GF-D8 (cell line): ENCODE measurements at regions not wholly inside any gene's neighbourhood (a gene's known extent, or its start where the extent isn't known, plus 50 kb on each side); places are given as distances from the start of the nearest gene placed in this dataset.

Experiments
- DNase-seq: peaks from one replicate; lab custom pipeline; 2025; lab: John Stamatoyannopoulos, UW

DNA sequence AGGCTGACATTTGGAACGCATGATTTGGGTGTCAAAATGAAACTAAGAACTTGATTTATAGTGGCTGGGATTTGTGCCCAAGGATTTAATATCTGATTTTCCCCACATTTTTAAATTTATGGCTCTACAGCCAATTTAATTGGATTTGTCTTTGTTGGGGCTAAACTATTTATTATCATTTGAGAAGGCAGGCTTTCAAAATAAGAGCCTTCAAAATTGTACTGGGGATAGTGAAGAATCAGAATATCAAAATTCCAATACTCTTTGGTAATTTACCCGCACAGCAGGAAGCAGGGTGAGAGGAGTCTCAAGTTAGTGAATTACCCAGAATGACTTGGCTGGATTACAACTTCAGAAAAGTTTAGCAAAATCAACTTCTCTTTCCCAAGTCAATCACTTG, 278.1 kb downstream of the LRATD1 start:
- no peak for DNase-seq

DNA sequence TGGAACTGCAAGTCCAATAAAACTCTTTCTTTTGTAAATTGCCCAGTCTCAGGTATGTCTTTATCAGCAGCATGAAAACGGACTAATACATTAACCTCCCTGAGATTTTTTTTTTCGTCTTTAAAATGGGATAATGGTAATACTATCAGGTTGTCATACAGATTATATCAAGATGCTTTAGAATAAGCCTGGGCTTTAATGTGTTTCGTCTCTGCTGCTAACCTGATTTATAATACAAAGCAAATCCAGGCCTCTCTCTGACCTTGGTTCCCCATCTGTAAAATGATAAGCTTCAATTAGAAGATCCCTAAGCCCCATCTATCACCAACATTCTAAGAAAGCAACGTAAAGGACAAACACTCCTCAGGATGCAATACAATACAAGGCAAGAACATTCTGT, 283.5 kb downstream of the LRATD1 start:
- DNase-seq: no peak

DNA sequence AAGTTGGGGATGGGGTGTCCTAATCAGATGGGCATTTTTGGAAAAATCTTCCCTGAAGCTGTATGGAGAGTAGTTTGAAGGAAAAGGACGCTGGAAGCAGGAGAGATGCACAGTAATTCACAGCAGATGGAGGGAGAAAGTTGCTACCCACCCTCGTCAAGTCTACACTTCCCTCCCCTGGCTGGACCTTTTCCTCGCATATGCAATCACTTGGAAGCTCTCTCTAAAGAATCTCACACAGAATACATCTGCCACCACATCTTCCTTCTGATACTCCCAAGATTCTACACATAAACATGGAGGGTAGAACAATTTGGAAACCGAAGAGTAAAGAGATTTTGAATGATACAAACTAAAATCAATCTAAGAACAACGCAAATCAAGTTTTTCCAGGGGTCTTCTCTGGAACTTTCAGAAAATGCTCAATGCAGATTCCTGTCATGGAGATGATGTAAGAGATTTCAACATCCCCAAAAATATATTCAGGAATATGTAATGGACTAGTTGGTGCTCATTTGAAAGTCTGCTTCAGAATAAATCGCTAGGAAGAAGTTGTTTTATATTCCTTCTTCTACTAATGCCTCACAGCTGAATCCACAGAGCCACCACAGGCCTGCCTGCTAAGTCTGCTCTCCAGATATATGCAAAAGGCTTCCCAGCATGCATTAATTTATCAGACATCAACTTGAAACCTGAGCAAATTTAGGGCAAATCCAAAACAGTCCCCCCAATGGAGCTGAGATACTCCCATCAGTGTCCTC, 291.5 kb downstream of the LRATD1 start:
- no peak for DNase-seq

DNA sequence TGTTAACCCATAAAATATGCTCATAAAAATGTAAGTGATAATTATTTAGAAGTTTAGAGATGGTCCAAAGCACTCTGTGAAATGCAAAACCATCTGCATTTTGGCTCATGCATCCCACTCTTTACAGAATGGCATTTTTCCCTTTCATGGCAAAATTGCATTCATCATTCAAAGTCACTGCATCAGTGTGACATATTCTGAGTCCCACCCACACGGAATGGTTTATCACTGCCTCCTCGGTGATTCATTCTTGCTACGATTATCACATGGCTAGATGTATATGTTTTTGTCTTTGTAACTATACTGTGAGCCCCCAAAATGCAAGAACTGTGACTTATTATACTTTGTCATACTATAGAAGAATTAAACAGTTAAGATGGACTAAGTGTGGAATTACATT, 293.0 kb downstream of the LRATD1 start:
- no peak for DNase-seq

DNA sequence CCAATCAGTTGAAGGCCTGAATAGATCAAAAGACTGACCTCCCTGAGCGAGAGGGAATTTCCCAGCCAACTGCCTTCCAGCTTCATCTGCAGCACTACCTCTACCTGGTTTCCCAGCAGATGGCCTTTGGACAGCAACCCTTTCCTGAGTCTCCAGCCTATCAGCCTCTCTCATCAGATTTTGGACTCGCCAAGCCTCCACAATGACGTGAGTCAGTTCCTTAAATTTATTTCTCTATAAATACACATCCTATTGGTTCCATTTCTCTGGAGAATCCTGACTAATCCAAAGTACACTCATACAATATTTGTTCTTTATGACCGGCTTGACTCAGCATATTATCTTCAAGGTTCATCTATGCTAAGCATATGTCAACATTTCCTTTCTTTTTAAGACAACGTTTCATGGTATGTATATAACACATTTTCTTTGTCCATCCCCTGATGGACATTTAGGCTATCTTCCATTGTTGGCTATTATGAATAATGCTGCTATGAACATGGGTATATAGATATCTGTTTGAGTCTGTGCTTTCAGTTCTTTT, 294.6 kb downstream of the LRATD1 start:
- no peak for DNase-seq

DNA sequence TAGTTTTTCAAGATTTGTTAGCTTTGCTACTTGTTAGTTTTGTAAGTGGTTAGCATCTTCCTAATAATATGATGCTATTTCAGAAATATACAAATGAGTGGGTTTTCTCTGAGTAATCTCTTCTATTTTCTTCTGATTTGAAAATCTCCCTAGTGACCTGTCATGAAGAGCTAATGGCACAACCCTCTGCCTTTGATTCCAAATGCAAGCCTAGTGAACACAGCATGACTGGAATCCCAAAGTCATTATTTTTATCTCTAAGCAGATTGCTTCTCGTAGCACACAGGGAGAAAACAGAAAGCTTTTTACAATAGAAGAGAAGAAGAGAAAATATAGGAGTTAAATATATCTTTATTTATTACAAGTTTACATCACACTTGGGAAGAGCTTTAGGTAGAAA, 295.5 kb downstream of the LRATD1 start:
- DNase-seq: no peak

DNA sequence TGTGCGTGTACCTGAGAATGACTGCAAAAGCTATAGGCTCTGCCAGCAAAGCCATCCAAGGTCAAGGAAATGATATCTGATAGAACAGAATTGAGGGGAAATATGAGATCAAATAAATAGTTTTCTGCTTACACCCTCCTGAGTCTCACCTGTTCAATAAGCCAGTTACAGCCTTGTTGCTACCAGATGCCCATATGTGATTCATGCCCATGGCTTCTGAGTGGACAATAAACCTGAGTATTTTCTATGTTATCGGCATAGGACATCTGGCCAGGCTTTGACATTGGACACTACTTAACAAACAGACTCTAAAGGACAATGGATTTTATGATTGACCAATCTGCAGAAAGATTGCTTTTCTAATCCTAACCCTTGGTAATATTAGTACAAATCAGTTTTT, 297.9 kb downstream of the LRATD1 start:
- DNase-seq: no peak

DNA sequence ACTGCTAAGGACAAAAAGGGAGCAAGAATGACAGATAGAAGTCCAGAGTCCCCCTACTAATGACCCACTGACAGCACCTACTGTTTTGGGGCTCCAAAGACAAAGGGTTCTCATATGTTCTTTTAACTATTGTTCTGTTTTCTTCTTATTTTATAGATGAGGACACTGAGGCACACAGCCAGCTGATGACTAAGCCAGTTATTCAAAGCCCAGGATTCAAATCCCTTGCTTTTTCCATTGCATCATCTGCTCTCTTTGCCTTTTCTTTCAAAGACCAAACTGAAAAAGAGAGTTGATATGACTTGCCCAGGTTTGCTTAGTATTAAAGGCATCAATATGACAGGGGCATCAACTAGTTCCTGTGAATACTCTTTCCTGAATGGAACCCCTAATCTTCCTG, 299.8 kb downstream of the LRATD1 start:
- DNase-seq: no peak

DNA sequence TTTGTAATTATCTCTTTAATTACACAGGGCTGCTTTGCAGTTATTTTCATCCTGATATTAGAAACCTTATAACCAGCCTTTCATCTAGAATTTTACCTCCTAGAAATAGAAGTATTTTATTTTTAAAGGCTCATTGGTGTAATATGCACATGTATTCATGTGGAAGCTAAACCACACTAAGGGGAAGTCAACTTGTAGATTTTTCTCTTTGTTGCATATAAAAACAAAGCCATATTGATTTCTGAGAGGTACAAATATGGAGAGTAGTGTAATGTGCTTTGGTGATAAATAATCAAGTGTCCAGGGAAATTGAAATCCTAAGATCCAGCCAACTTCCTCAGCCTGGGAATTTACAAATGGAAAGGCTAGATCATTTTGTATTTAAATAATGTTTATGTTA, 301.2 kb downstream of the LRATD1 start:
- DNase-seq: no peak

DNA sequence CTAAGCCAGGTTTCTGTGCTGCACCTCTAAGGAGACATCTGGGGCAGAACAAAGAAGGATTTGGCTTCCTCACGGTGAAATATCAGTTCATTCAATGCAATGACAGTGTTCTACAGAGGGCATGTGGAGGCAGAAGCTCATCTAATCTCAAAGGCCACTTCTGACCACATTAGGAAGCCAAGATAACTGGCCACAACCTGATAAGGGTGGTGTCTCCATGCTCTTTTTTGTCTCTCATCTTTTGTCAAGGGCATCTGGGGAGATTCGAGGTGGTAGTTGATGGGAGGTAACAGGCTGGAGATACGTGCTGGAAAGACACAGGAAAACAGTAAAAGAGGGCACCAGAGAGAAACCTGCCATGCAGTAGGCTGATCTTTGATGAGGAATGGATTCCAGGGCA, 303.9 kb downstream of the LRATD1 start:
- DNase-seq: no peak

DNA sequence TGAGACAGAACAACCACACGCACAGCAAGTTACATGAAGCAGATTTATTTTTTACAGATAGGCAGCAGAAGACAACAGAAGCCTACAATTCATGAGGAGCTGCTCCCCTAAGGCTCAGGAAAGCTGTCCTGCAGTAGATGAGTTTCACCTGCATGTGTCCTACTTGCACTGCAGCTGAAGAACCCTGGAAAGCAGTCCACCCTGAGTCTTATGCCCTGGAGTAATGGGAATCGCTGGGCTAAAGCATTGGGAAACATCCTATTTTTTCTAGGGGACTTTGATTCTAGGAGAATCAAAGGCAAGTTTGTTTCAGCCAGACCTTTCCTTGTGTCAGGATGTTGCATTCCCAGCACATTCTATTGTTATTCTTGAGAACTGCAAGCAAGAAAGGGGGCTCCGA, 304.8 kb downstream of the LRATD1 start:
- no peak for DNase-seq

DNA sequence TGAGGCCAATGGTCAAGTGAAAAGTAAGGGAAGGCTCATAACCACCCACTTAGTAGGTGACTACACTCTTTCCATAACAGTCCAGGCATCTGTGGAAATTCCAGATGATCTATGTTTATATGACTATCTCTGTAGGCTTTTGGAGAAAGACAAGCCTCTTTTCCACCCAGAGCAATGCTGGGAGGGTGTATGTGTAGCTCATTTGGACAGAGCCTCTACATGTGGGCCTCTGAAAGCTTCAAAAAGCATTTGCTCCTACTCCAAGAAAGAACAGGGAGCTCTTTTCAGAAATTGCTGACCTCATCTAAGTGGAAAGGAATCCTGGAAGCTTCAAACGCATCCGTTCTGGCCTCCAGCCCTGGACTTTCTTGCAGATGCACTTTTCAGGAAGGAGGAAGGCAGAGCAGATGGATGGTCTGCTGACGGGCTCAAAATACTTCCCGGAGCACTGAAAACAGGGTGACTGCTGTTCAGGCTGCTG, 308.7 kb downstream of the LRATD1 start:
- no peak for DNase-seq

DNA sequence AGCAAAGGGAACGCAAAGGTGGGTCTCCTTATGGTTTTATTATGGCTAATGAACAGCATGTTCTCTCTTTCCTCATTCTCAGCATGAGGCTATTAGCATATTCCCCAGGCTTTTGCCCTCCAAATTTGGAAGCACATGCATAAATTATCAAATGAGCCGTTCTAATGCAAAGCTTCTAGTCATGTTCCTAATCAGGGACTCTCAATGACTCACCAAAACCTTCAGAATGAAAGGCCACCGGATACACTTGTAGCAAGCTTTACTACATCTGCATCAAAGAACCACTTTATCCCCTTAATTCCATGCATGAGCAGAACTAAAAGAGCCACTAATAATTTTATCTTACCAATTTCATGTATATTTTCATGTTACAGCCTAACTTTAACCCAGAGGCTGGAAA, 310.5 kb downstream of the LRATD1 start:
- DNase-seq: no peak

DNA sequence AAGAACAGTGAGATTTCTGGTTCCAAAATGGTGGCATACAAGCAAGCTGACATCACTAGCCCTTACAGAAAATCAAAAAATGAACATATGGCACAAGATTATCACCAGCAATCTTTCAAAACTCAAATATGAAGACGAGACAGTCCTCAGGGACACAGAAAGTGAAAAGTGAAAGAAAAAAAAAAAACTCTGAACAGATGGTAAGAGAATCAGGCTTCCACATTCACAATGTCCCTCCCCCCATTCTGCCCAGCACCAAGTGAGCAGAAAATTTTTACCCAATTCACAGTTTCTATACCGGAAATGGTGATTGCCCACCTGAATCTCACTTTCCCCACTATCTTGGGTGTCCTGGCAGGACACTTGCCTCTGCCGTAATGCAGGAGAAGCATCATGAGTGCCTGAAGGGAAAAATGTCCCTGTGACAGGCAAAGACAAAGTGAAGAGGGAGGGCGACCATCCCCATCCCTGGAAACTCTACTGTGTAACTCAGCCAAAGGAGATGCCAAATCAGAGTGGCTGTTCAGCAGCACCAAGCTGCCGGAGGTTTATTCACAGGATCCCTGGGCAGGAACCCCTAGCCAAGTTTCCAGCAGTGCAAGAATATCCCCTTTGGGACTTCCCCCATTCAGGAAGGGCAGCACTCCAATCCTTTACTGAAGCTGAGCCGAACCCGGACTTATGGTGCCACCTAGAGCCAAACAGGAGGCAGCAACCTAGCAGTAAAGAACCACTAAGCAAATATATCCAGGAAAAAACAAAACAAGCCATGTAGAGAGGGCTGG, 312.2 kb downstream of the LRATD1 start:
- DNase-seq: no peak

DNA sequence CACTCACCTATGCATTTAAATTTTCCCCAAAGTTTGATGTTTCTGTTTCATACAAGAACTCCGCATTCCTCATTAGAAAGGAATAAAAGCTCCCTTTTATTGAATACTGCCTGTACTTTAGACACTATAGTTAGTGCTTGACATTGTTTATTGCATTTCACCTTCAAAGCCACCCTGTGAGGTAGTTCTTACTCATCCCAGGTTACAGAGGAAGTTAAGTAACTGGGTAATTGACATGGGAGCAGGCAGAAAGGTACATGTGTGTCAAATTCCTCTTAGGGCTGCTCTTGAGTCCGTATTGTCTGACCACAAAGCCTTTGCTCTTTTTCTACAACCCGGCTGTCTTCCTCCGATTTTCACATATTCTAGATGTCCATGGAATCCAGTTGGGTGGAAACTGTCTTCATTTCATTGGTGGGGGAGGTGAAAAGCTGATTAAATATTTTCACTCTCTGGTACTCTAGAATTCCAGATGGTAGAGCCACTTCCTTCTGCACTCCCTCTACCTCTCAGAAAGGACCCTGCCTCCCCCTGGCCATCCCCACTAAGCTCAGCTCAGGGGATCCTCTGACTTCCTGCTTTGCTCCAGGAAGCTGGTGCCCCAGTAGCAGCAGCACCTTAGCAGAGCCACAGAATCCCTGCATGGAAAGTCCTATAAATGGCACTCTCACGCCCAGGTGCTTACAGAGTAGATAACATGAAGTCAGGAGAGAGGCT, 319.2 kb downstream of the LRATD1 start:
- no peak for DNase-seq

DNA sequence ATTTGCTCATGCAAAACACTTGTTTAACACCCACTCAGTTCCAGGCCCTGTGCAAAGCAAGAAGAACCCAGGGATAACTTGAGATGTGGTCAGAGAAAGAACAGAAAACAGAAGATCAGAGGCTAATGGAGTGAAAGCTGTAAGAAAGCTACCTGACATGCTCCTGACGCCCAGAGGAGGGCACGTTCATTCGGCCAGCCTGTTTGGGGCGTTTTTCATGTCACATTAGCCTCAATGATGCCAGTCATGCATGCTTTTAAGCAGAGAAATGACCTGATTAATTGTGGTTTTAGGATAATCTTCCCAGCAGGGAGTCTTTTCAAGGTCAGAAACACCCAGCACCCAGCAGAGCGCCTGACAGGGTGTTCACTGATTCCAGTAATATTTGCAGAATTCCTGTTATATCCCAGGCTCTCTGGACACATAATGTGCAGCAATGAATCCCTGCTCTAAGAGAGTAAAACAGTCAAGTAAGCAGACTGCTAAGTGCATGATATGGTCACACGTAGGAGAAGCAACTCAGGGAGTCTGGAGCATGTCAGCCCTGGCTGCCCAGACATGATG, 320.0 kb downstream of the LRATD1 start:
- no peak for DNase-seq

DNA sequence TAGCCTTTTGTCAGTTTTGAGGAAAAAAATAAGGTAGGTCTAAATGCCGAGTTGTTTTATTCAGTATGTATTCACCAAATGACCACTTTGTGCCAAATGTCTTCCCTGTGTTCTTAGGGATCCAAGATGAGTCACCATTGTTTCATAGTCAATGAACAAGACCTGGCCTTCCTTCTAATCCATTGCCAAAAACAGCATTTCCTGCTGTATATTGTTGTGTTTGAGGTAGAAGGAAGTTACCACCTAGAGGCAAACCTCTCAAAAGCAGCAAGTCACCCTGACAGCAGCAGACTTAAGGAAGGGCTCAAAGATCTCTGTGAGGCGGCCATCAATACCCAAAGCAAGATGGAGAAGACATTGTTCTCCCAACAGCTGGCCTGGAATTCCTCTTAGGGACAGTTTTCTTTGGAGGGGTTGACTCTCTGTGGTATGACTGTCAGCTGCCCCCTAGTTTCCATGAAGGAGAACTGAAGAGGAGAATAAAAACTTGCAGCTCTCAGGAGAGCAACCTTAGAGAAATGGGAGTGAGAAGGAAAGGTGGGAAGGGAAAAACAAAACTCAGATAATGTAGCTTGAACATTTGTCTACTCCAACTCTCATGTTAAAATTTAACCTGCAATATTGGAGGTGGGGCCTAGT, 328.3 kb downstream of the LRATD1 start:
- DNase-seq: no peak

DNA sequence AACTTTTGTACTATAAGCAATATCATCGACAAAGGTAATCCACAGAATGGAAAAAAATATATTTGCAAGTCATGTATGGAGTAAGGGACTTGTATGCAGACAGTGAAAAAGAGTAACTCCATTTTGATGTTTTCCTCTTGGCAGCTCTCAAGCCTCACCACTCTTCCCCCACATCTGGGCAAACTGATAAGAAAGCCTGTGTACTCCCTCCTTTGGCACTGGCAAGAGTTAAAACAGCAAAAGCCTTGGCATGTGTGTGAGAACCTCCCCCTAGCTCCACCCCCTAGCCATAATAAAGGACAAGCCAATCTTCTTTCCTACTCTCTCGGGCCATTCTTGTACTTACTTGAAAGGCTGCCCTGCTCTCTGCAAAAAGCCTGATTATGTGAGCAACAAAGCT, 335.2 kb downstream of the LRATD1 start:
- DNase-seq: no peak

DNA sequence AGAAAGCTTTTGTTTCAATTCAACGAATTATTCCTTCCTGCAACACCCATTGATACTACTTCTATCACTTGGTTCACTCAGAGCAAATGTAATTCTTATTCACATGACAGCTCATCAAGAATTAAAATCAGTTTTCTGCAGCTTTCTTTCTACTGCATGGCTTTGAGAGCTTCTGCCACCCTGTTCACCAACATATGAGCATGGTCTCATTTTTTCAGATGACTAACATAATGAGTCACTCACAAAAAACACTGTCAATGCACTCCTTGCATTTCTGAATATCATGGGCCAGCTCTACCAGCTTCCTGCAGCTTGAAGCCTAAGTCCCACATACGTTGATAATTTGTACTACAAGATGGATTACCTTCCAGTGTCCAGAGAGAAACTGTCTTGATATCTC, 342.9 kb downstream of the LRATD1 start:
- no peak for DNase-seq

DNA sequence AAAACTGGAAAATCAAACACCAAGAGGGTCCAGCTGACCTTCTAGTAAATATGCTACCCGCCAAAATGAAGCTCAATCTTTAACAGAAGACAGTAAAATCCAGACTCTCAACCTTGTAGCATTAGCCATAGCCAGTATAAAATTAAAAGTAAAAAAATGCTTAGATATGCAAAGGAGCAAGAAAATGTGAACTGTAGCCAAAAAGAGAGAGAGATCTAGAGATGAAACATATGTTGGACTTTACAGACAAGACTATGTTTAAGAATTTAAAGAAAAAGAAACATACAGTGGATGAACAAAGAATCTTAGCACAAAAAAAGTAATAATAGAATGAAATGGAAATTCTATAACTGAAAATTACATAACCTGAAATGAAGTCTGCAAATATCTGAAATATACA, 344.5 kb downstream of the LRATD1 start:
- DNase-seq: no peak

DNA sequence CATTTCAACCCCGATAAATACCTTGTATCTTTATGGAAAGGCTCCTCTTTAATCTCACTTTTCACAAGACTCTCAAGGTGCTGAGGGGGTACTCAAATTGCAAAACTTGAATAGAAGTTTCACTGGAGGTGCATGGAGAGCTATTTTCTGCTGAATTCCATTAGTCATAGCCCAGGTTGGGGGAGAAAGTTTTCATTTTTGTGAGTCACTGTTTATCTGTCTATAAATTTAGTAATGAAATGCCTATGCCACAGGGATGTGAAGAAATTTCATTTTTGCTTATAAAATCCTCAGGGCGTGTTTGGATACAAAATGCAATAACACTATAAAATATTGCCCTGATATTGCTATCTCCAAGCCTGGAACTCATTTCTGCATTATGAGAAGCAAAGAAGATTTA, 346.3 kb downstream of the LRATD1 start:
- no peak for DNase-seq

DNA sequence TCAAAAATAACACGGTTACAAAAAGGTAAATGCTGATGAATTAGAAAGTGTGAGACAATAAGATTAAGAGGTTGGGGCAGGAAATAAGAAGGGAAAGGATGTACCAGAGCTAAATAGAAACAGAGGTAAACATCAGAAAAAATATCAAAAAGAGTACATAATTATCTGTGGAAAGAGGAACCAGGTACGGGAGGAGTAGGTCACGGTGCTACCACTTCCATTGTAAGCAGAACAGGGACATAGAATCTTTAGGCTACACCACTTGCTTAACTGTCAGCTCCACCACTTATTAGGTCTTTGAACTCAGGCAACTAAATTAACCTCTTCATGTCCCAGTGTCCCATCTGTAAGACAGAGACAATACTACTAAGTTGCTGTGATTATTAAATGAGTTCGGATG, 350.3 kb downstream of the LRATD1 start:
- no peak for DNase-seq
